Adrenal gland (tissue), 9 donors: ENCODE measurements at regions not wholly inside any gene's neighbourhood (a gene's known extent, or its start where the extent isn't known, plus 50 kb on each side); places are given as distances from the start of the nearest gene placed in this dataset.

Experiments used
- DNase-seq, 7 donors: peaks; one replicate each; pipeline ENCODE4 v3.0.0-alpha.2; 2019 to 2020
- H3K27ac ChIP-seq, 5 donors: fragments of 200-600 bp; sonication (generic) in 4 of 5; 1 replicate in 3 of 5; 2 replicates in 2 of 5; pipeline versions ENCODE4 v1.5.1 to v1.8.0; 2016 to 2020; ENCODE audit warnings: mild to moderate bottlenecking in 1 of 5
- H3K27me3 ChIP-seq: fragments of 200-600 bp; 2 replicates; pipeline ENCODE4 v1.8.0; 2021
- H3K36me3 ChIP-seq, 2 donors: fragments of 200-600 bp; replicated peaks in 1 of 2; 1 replicate in 1 of 2; 2 replicates in 1 of 2; pipeline versions ENCODE4 v1.5.1 to v1.8.0; 2018 to 2022
- H3K4me1 ChIP-seq, 2 donors: fragments of 200-600 bp; replicated peaks in 1 of 2; 1 replicate in 1 of 2; 2 replicates in 1 of 2; pipeline versions ENCODE4 v1.5.1 to v1.8.0; 2018 to 2021
- H3K4me3 ChIP-seq, 4 donors: fragments of 200-600 bp; sonication (generic) in 3 of 4; one replicate each; pipeline ENCODE4 v1.5.1; 2016 to 2018
- H3K9me3 ChIP-seq, 3 donors: fragments of 200-600 bp; sonication (generic) in 1 of 3; replicated peaks in 1 of 3; 1 replicate in 2 of 3; 2 replicates in 1 of 3; pipeline versions ENCODE4 v1.5.1 to v1.8.0; 2016 to 2021
- CTCF ChIP-seq, 6 experiments: fragments of 450-650 bp in 4 of 6; fragments of 200-600 bp in 2 of 6; sonication (generic) in 1 of 6; IDR thresholded peaks; 1 replicate in 5 of 6; 2 replicates in 1 of 6; pipeline versions ENCODE4 v1.5.1 to v1.8.0; 2016 to 2021; ENCODE audit warnings: antibody characterized with exemption in 6 of 6, mild to moderate bottlenecking in 2 of 6, moderate library complexity in 1 of 6
- POLR2A ChIP-seq, 2 donors: fragments of 450-650 bp; IDR thresholded peaks; one replicate each; pipeline ENCODE4 v1.6.1; 2017; ENCODE audit warnings: antibody characterized with exemption in 2 of 2, mild to moderate bottlenecking in 2 of 2, moderate library complexity in 1 of 2
- WGBS, 4 donors: extraction: QIAGEN DNeasy Blood & Tissue Kit in 2 of 4; methylation state at CpG; one replicate each; pipeline versions ENCODE4 v1.1.5 to v1.1.7; 2013 to 2017; 5-methylcytosine and 5-hydroxymethylcytosine counted together
- intact Hi-C, 2 donors: fragments of 100-400 bp; cut with DNase I; formaldehyde crosslinking; loops; one replicate each; pipeline versions ENCODE4 v1.14.1 to v1.15.0; 2022 to 2023
- donor health status: healthy with polysubstance abuse.
- donor health status: Bipolar disorder and iron deficiency.
- donor health status: DM: yes; HTN: yes; CAD: no.
- donor health status: DM: no; HTN: no; CAD: no.
- donor health status: DM: no; HTN: no; CAD: no.

GRCh38 chr3:150328654-150329040 lies 79.5 kb upstream of the TSC22D2 start:
- Histone ChIP-seq H3K27ac (no peak overlapping the region), H3K36me3 (no peaks in the 10 kb centered on the region), H3K4me3 (no peak overlapping the region), H3K9me3 (no peaks in the 10 kb centered on the region), H3K27me3 (no peaks in the 10 kb centered on the region), H3K4me1 (no peaks in the 10 kb centered on the region)
- no peak for DNase-seq
- intact Hi-C loops, result no loop called here
- WGBS, 4 donors, result 79 to 93% (median 90%) methylated on average over 2 of the region's 2 CpGs
- no peak for TF ChIP-seq POLR2A (IDR thresholded peaks at IDR 0.05)
- no peak for TF ChIP-seq CTCF (IDR thresholded peaks at IDR 0.05)

GRCh38 chr3:150327678-150328653 lies 80.1 kb upstream of the TSC22D2 start:
- no peaks in the 10 kb centered on the region for H3K27me3 ChIP-seq
- TF ChIP-seq POLR2A (IDR thresholded peaks at IDR 0.05) (no peak), CTCF (IDR thresholded peaks at IDR 0.05) (no peak)
- intact Hi-C loops, result no loop called here
- WGBS, 4 donors, result 86 to 94% (median 90%) methylated on average over 13 of the region's 13 CpGs
- no peak for DNase-seq
- no peak overlapping the region for H3K4me3 ChIP-seq
- no peaks in the 10 kb centered on the region for H3K36me3 ChIP-seq
- no peaks in the 10 kb centered on the region for H3K4me1 ChIP-seq
- H3K27ac ChIP-seq, result no peak overlapping the region
- H3K9me3 ChIP-seq, result no peaks in the 10 kb centered on the region

GRCh38 chr3:150324788-150325187 lies 83.3 kb upstream of the TSC22D2 start:
- Histone ChIP-seq H3K27ac (no peak overlapping the region), H3K36me3 (no peaks in the 10 kb centered on the region), H3K4me3 (no peak overlapping the region), H3K9me3 (no peaks in the 10 kb centered on the region), H3K4me1 (no peaks in the 10 kb centered on the region), H3K27me3 (no peaks in the 10 kb centered on the region)
- DNase-seq, result no peak
- intact Hi-C loops, result no loop called here
- TF ChIP-seq POLR2A (IDR thresholded peaks at IDR 0.05) (no peak), CTCF (IDR thresholded peaks at IDR 0.05) (no peak)
- 60 to 79% (median 72%) methylated on average over 4 of the region's 4 CpGs for WGBS, 4 donors

GRCh38 chr3:150324245-150324644 lies 83.9 kb upstream of the TSC22D2 start:
- Histone ChIP-seq H3K36me3 (no peaks in the 10 kb centered on the region), H3K27ac (no peak overlapping the region), H3K9me3 (no peaks in the 10 kb centered on the region), H3K4me1 (no peaks in the 10 kb centered on the region), H3K4me3 (no peak overlapping the region), H3K27me3 (no peaks in the 10 kb centered on the region)
- TF ChIP-seq CTCF (IDR thresholded peaks at IDR 0.05), result no peak
- no peak for TF ChIP-seq POLR2A (IDR thresholded peaks at IDR 0.05)
- no peak for DNase-seq
- 79 to 96% (median 92%) methylated on average over 3 of the region's 3 CpGs for WGBS, 4 donors
- intact Hi-C loops, result no loop called here
